HCT116 (cell line): ENCODE measurements at regions not wholly inside any gene's neighbourhood (a gene's known extent, or its start where the extent isn't known, plus 50 kb on each side); places are given as distances from the start of the nearest gene placed in this dataset.

Experiments used
- CEBPB ChIP-seq: IDR thresholded peaks from 2 replicates; pipeline ENCODE4 v1.6.1; 2012; ENCODE audit warnings: low read depth
- CTCF ChIP-seq, 3 experiments: fragments of 200-600 bp in 1 of 3; sonication (generic) in 1 of 3; IDR thresholded peaks in 2 of 3; conservative IDR thresholded peaks in 1 of 3; 2 replicates each; pipeline ENCODE4 v1.5.1; 2012 to 2017; ENCODE audit warnings: low read depth in 2 of 3, low read length in 2 of 3, antibody characterized with exemption in 1 of 3, borderline replicate concordance in 1 of 3, control low read depth in 1 of 3, mild to moderate bottlenecking in 1 of 3, mixed read lengths in 1 of 3, mixed run types in 1 of 3, moderate library complexity in 1 of 3; ENCODE audit not compliant: insufficient read depth in 1 of 3
- EGR1 ChIP-seq: IDR thresholded peaks from 2 replicates; pipeline ENCODE4 v1.6.1; 2012; ENCODE audit warnings: low read depth
- EZH2 ChIP-seq: fragments of 200-600 bp; sonication (generic); IDR thresholded peaks from 2 replicates; pipeline ENCODE4 v1.6.1; 2017; ENCODE audit warnings: antibody characterized with exemption, mixed run types
- MAX ChIP-seq: IDR thresholded peaks from 2 replicates; pipeline ENCODE4 v1.6.1; 2012
- POLR2A ChIP-seq: IDR thresholded peaks from 2 replicates; pipeline ENCODE4 v1.7.0; 2011; ENCODE audit warnings: borderline replicate concordance; ENCODE audit not compliant: insufficient read depth, insufficient read length; ENCODE audit errors: extremely low read depth
- POLR2AphosphoS5 ChIP-seq: IDR thresholded peaks from 2 replicates; pipeline ENCODE4 v1.6.1; 2011; ENCODE audit warnings: mild to moderate bottlenecking, low read depth, low read length, moderate library complexity
- SIN3A ChIP-seq: IDR thresholded peaks from 2 replicates; pipeline ENCODE4 v1.6.1; 2012; ENCODE audit warnings: low read depth
- SP1 ChIP-seq: IDR thresholded peaks from 2 replicates; pipeline ENCODE4 v1.6.1; 2012; ENCODE audit warnings: low read depth
- SRF ChIP-seq: IDR thresholded peaks from 2 replicates; pipeline ENCODE4 v1.6.1; 2012; ENCODE audit warnings: low read depth
- TCF7L2 ChIP-seq: IDR thresholded peaks from 2 replicates; pipeline ENCODE4 v1.7.0; 2011; ENCODE audit warnings: borderline replicate concordance, inconsistent platforms; ENCODE audit not compliant: insufficient read depth, insufficient read length; ENCODE audit errors: extremely low read depth
- YY1 ChIP-seq: IDR thresholded peaks from 2 replicates; pipeline ENCODE4 v1.6.1; 2011; ENCODE audit warnings: low read length, low read depth, moderate library complexity, mild to moderate bottlenecking; ENCODE audit not compliant: insufficient replicate concordance; ENCODE audit errors: extremely low read depth

- TF ChIP-seq EGR1 (no peak), EZH2 (no peak), CTCF (IDR thresholded peaks at IDR 0.05 in 2 of 3, conservative IDR thresholded peaks at IDR 0.05 in 1 of 3; ENCODE audit: borderline replicate concordance in 1 of 3, insufficient read depth in 1 of 3, low read depth in 2 of 3, low read length in 2 of 3) (no peak), CEBPB (no peak), POLR2A (no peak), SP1 (no peak), POLR2AphosphoS5 (no peak), YY1 (no peak), SRF (no peak), MAX (no peak), TCF7L2 (no peak), SIN3A (no peak)
Measured at GRCh38 chrX:68998716-68999115, 166.5 kb downstream of the PJA1 start.
